Tibial nerve (tissue), 4 donors: ENCODE measurements at regions not wholly inside any gene's neighbourhood (a gene's known extent, or its start where the extent isn't known, plus 50 kb on each side); places are given as distances from the start of the nearest gene placed in this dataset.

Experiments used
- EP300 ChIP-seq, 2 donors: sonication (generic); formaldehyde crosslinking; IDR thresholded peaks; one replicate each; pipeline ENCODE4 v1.6.1; 2017; ENCODE audit warnings: antibody characterized with exemption in 2 of 2, mild to moderate bottlenecking in 1 of 2
- TF ChIP-seq, protein P1 (sequence below), 5 experiments: fragments of 200-600 bp in 3 of 5; fragments of 450-650 bp in 2 of 5; sonication (generic) in 3 of 5; IDR thresholded peaks; one replicate each; pipeline ENCODE4 v1.5.1; 2016 to 2019; ENCODE audit warnings: antibody characterized with exemption in 5 of 5, mild to moderate bottlenecking in 3 of 5, moderate library complexity in 2 of 5

DNA sequence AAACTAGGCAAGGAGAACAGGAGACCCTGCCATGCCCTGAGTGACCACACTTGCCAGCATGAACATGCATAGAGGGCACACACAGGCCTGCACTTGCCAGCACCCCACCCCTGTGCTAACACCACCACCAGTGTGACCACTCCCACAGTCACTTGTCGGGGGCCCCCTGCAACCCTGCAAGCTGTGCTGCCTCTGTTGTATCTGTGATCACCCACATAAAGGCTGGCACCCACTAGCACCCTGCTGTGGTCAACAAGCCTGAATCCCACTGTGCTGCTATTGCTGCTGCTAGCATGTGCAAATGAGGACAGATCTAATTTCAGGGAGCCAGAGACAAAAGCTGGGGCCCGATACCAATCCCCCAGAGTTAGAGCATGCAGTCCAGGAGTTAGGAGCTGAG is 217.7 kb downstream of the GIPC2 start:
- TF ChIP-seq, protein P1, sequence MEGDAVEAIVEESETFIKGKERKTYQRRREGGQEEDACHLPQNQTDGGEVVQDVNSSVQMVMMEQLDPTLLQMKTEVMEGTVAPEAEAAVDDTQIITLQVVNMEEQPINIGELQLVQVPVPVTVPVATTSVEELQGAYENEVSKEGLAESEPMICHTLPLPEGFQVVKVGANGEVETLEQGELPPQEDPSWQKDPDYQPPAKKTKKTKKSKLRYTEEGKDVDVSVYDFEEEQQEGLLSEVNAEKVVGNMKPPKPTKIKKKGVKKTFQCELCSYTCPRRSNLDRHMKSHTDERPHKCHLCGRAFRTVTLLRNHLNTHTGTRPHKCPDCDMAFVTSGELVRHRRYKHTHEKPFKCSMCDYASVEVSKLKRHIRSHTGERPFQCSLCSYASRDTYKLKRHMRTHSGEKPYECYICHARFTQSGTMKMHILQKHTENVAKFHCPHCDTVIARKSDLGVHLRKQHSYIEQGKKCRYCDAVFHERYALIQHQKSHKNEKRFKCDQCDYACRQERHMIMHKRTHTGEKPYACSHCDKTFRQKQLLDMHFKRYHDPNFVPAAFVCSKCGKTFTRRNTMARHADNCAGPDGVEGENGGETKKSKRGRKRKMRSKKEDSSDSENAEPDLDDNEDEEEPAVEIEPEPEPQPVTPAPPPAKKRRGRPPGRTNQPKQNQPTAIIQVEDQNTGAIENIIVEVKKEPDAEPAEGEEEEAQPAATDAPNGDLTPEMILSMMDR (IDR thresholded peaks at IDR 0.05), result no peak
- TF ChIP-seq EP300 (IDR thresholded peaks at IDR 0.05), result no peak
